ENCODE measurements at regions not wholly inside any gene's neighbourhood (a gene's known extent, or its start where the extent isn't known, plus 50 kb on each side); places are given as distances from the start of the nearest gene placed in this dataset.

DNA sequence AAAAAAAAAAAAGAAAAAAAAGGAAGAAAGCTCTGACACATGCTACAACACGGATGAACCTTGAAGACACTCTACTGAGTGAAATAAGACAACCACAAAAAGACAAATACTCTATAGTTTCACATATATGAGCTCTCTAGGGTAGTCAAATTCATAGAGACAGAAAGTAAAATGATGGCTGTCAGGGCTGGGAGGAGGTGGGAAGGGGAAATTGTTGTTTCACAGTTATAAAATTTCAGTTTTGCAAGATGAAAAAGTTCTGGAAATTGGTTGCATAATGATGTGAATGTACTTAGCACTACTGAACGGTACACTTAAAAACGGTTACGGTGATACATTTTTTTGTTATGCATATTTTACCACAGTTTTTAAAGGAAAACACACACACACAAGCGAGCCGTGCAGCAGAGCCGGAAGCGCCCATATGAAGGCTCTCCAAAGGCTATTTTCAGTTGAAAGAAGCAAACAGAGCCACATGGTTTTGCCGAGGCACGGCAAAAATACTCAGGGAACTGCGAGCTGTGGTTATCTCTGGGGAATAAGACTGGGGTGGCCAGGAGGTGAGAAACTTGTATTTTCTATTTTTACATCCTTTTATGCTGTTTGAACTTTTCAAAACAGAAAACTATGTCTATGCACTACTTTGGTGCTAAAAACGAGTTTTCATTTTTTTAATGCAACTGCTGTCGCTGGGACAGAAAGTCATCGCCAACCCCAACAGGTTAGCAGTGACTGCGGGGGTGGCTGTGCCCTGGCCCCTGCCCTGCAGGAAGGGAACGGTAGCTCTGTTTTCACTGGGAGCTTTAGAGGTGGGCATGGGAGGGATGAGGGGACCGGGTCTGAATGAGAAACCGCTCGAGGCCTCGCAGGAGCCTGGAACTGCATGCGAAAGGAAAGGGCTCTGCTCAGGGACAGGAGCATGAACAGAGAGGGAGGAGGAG is 132.9 kb downstream of the OAT start (continued):
- TF ChIP-seq, protein P1, sequence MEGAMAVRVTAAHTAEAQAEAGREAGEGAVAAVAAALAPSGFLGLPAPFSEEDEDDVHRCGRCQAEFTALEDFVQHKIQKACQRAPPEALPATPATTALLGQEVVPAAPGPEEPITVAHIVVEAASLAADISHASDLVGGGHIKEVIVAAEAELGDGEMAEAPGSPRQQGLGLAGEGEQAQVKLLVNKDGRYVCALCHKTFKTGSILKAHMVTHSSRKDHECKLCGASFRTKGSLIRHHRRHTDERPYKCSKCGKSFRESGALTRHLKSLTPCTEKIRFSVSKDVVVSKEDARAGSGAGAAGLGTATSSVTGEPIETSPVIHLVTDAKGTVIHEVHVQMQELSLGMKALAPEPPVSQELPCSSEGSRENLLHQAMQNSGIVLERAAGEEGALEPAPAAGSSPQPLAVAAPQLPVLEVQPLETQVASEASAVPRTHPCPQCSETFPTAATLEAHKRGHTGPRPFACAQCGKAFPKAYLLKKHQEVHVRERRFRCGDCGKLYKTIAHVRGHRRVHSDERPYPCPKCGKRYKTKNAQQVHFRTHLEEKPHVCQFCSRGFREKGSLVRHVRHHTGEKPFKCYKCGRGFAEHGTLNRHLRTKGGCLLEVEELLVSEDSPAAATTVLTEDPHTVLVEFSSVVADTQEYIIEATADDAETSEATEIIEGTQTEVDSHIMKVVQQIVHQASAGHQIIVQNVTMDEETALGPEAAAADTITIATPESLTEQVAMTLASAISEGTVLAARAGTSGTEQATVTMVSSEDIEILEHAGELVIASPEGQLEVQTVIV (IDR thresholded peaks at IDR 0.05; ENCODE audit: borderline replicate concordance, partially characterized antibody): no peak
- TF ChIP-seq POLR2AphosphoS5 (IDR thresholded peaks at IDR 0.05; ENCODE audit: low read length) (no peak), YY1 (IDR thresholded peaks at IDR 0.05; ENCODE audit: low read depth, low read length) (0 out of 2 replicates have a peak, but pooled peaks have one; percentile 7), MEF2A (IDR thresholded peaks at IDR 0.05; ENCODE audit: insufficient read depth, low read depth, low read length) (peak; percentile 85), NRF1 (conservative IDR thresholded peaks at IDR 0.05; ENCODE audit: low read depth, low read length) (no peak), DPF2 (IDR thresholded peaks at IDR 0.05) (0 out of 2 replicates have a peak, but pooled peaks have one; percentile 20), ASH2L (IDR thresholded peaks at IDR 0.05; ENCODE audit: borderline replicate concordance, low read depth) (no peak), NR2F1 (conservative IDR thresholded peaks at IDR 0.05) (peak; percentile 17; the same call in 1 of the 2 replicates), RAD51 (IDR thresholded peaks at IDR 0.05) (peak; percentile 72), CHD2 (IDR thresholded peaks at IDR 0.05; ENCODE audit: borderline replicate concordance, low read depth, low read length) (peak; percentile 63; the same call in 1 of the 2 replicates), TBL1XR1 (IDR thresholded peaks at IDR 0.05; ENCODE audit: low read depth, low read length) (peak; percentile 71; the same call in 1 of the 2 replicates), TCF12 (IDR thresholded peaks at IDR 0.05; ENCODE audit: low read depth, low read length) (peak; percentile 76; the same call in 1 of the 2 replicates), ZSCAN29 (IDR thresholded peaks at IDR 0.05) (0 out of 2 replicates have a peak, but pooled peaks have one; percentile 51), ESRRA (IDR thresholded peaks at IDR 0.05; ENCODE audit: low read length) (no peak)
- TF ChIP-seq, protein P2, sequence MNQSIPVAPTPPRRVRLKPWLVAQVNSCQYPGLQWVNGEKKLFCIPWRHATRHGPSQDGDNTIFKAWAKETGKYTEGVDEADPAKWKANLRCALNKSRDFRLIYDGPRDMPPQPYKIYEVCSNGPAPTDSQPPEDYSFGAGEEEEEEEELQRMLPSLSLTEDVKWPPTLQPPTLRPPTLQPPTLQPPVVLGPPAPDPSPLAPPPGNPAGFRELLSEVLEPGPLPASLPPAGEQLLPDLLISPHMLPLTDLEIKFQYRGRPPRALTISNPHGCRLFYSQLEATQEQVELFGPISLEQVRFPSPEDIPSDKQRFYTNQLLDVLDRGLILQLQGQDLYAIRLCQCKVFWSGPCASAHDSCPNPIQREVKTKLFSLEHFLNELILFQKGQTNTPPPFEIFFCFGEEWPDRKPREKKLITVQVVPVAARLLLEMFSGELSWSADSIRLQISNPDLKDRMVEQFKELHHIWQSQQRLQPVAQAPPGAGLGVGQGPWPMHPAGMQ (IDR thresholded peaks at IDR 0.05; ENCODE audit: borderline replicate concordance): no peak
- TF ChIP-seq, protein P3, sequence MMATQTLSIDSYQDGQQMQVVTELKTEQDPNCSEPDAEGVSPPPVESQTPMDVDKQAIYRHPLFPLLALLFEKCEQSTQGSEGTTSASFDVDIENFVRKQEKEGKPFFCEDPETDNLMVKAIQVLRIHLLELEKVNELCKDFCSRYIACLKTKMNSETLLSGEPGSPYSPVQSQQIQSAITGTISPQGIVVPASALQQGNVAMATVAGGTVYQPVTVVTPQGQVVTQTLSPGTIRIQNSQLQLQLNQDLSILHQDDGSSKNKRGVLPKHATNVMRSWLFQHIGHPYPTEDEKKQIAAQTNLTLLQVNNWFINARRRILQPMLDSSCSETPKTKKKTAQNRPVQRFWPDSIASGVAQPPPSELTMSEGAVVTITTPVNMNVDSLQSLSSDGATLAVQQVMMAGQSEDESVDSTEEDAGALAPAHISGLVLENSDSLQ (IDR thresholded peaks at IDR 0.05): peak; percentile 91
- TF ChIP-seq, protein P4, sequence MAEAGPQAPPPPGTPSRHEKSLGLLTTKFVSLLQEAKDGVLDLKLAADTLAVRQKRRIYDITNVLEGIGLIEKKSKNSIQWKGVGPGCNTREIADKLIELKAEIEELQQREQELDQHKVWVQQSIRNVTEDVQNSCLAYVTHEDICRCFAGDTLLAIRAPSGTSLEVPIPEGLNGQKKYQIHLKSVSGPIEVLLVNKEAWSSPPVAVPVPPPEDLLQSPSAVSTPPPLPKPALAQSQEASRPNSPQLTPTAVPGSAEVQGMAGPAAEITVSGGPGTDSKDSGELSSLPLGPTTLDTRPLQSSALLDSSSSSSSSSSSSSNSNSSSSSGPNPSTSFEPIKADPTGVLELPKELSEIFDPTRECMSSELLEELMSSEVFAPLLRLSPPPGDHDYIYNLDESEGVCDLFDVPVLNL (IDR thresholded peaks at IDR 0.05; ENCODE audit: low read depth, low read length): no peak
- TF ChIP-seq, protein P5, sequence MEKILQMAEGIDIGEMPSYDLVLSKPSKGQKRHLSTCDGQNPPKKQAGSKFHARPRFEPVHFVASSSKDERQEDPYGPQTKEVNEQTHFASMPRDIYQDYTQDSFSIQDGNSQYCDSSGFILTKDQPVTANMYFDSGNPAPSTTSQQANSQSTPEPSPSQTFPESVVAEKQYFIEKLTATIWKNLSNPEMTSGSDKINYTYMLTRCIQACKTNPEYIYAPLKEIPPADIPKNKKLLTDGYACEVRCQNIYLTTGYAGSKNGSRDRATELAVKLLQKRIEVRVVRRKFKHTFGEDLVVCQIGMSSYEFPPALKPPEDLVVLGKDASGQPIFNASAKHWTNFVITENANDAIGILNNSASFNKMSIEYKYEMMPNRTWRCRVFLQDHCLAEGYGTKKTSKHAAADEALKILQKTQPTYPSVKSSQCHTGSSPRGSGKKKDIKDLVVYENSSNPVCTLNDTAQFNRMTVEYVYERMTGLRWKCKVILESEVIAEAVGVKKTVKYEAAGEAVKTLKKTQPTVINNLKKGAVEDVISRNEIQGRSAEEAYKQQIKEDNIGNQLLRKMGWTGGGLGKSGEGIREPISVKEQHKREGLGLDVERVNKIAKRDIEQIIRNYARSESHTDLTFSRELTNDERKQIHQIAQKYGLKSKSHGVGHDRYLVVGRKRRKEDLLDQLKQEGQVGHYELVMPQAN (conservative IDR thresholded peaks at IDR 0.05): no peak

Measured in GM12878 (cell line).